Kidney (tissue), 13 donors: ENCODE measurements at regions not wholly inside any gene's neighbourhood (a gene's known extent, or its start where the extent isn't known, plus 50 kb on each side); places are given as distances from the start of the nearest gene placed in this dataset.
A peak's percentile ranks its signal among the peaks of the same experiment; 100 is the strongest.
"Not testable (repeated sequence)": the region's sequence is repeated elsewhere in the genome, so short reads cannot be mapped to it uniquely, and the experiment has no call there.

ENCODE experiments used
- DNase-seq, 5 donors: peaks; one replicate each; pipeline ENCODE4 v3.0.0-alpha.2; 2013 to 2020
- FAIRE-seq: peaks from 2 replicates; lab custom pipeline; 2012; peaks lifted over from hg19 to GRCh38; lab: Jason Lieb, UNC
- H3K27ac ChIP-seq, 2 donors: one replicate each; pipeline ENCODE4 v1.7.0; 2013; ENCODE audit warnings: low read depth in 2 of 2, low read length in 2 of 2, inconsistent platforms in 1 of 2
- H3K27me3 ChIP-seq: one replicate; pipeline ENCODE4 v1.7.1; 2013; ENCODE audit warnings: low read length, inconsistent platforms; ENCODE audit not compliant: control insufficient read depth, insufficient read depth
- H3K36me3 ChIP-seq, 3 donors: one replicate each; pipeline versions ENCODE4 v1.7.0 to v1.7.1; 2013; ENCODE audit warnings: low read length in 3 of 3, control low read depth in 1 of 3, inconsistent platforms in 1 of 3; ENCODE audit not compliant: insufficient read depth in 3 of 3, control insufficient read depth in 2 of 3
- H3K4me1 ChIP-seq, 3 donors: one replicate each; pipeline versions ENCODE4 v1.7.0 to v1.7.1; 2013; ENCODE audit warnings: low read length in 3 of 3, inconsistent platforms in 1 of 3, low read depth in 1 of 3; ENCODE audit not compliant: control insufficient read depth in 2 of 3, insufficient read depth in 2 of 3
- H3K4me3 ChIP-seq, 3 donors: one replicate each; pipeline versions ENCODE4 v1.7.0 to v1.8.1; 2013; ENCODE audit warnings: low read length in 3 of 3, control low read depth in 1 of 3, inconsistent platforms in 1 of 3
- H3K9ac ChIP-seq, 3 donors: one replicate each; pipeline versions ENCODE4 v1.7.0 to v1.7.1; 2013; ENCODE audit warnings: low read length in 3 of 3, control low read depth in 1 of 3, inconsistent platforms in 1 of 3
- H3K9me3 ChIP-seq, 3 donors: one replicate each; pipeline versions ENCODE4 v1.7.0 to v1.7.1; 2013; ENCODE audit warnings: low read length in 3 of 3, control low read depth in 1 of 3, inconsistent platforms in 1 of 3; ENCODE audit not compliant: control insufficient read depth in 2 of 3, insufficient read depth in 1 of 3
- CTCF ChIP-seq: IDR thresholded peaks from 3 replicates; pipeline ENCODE4 v1.5.1; 2012; ENCODE audit warnings: mild to moderate bottlenecking, moderate library complexity, borderline replicate concordance; ENCODE audit not compliant: insufficient read depth; ENCODE audit errors: extremely low read depth
- intact Hi-C: fragments of 100-400 bp; cut with DNase I; formaldehyde crosslinking; loops from one replicate; pipeline ENCODE4 v1.11.1; 2022
- donor health status: control.
- donor health status: control.
- donor health status: control.
- donor health status: control.
- donor health status: control.
- donor health status: DM: yes; HTN: yes; CAD: no.
- donor health status: Normal renal cell carcinoma (clear cell type).

- DNase-seq, result no peak
Observed at GRCh38 chr2:106282462-106283170, 88.5 kb upstream of the UXS1 start.

GRCh38 chr2:106281907-106282430, 87.9 kb upstream of the UXS1 start:
- FAIRE-seq, H3K4me3 ChIP-seq, H3K27ac ChIP-seq, H3K27me3 ChIP-seq, H3K36me3 ChIP-seq, DNase-seq, intact Hi-C loops, H3K9me3 ChIP-seq, H3K9ac ChIP-seq: not testable (repeated sequence)
- H3K4me1 ChIP-seq, result peaks cover 0 to 16% (median 0%) of the 10 kb centered on the region in 3 donors

More at GRCh38 chr2:106282462-106283170, 88.5 kb upstream of the UXS1 start:
- Histone ChIP-seq H3K9ac (no peak overlapping the region), H3K27me3 (no peaks in the 10 kb centered on the region), H3K9me3 (no peaks in the 10 kb centered on the region), H3K36me3 (no peaks in the 10 kb centered on the region), H3K4me1 (peaks cover 0 to 16% (median 0%) of the 10 kb centered on the region in 3 donors), H3K4me3 (no peak overlapping the region), H3K27ac (peak overlapping the region in 1 of 2 donors; percentile 5)
- no peak for TF ChIP-seq CTCF
- no peak for FAIRE-seq
- intact Hi-C loops, result no loop called here

- H3K27ac ChIP-seq, result no peak overlapping the region
- H3K27me3 ChIP-seq, result no peaks in the 10 kb centered on the region
- H3K4me1 ChIP-seq, result peaks cover 0 to 16% (median 0%) of the 10 kb centered on the region in 3 donors
- H3K9ac ChIP-seq, result no peak overlapping the region
- no peaks in the 10 kb centered on the region for H3K36me3 ChIP-seq
- no peak for DNase-seq
- no peak for TF ChIP-seq CTCF
- intact Hi-C loops, result no loop called here
- no peaks in the 10 kb centered on the region for H3K9me3 ChIP-seq
- FAIRE-seq, result no peak
- no peak overlapping the region for H3K4me3 ChIP-seq
Observed at GRCh38 chr2:106280722-106281446, 86.8 kb upstream of the UXS1 start.

DNA sequence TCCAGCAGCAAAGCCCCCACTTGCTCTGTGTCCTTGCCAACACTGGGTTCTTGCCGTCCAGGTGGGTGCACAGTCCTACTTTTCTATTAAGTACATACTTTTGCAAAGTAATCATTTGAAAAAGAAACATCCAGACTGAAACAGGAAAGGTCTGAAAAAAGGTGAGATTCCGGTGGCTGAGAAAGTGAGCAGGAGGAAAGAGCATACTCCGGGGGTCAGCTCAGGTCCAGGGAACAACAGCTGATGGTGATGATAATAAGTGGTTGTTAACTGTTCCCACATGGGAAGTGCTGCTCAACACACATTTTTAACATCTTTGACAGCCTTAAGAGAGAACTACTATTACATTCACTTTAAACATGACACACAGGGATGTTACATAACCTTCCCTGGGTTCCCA, 86.1 kb upstream of the UXS1 start:
- intact Hi-C loops, result no loop called here
- FAIRE-seq (no peak), DNase-seq (no peak)
- H3K9me3 ChIP-seq, result no peaks in the 10 kb centered on the region
- no peaks in the 10 kb centered on the region for H3K36me3 ChIP-seq
- H3K27me3 ChIP-seq, result no peaks in the 10 kb centered on the region
- peaks cover 0 to 16% (median 0%) of the 10 kb centered on the region in 3 donors for H3K4me1 ChIP-seq
- H3K27ac ChIP-seq, result no peak overlapping the region
- no peak overlapping the region for H3K9ac ChIP-seq
- no peak for TF ChIP-seq CTCF
- no peak overlapping the region for H3K4me3 ChIP-seq
